D721Med (cell line): ENCODE measurements at regions not wholly inside any gene's neighbourhood (a gene's known extent, or its start where the extent isn't known, plus 50 kb on each side); places are given as distances from the start of the nearest gene placed in this dataset.

ENCODE experiments used
- DNase-seq: peaks from one replicate; pipeline ENCODE4 v3.0.0; 2011; ENCODE audit warnings: low spot score; ENCODE audit not compliant: insufficient read length
- FAIRE-seq: peaks from 2 replicates; lab custom pipeline; 2011; peaks lifted over from hg19 to GRCh38; lab: Jason Lieb, UNC
- CTCF ChIP-seq: IDR thresholded peaks from 2 replicates; pipeline ENCODE4 v1.5.1; 2012; ENCODE audit warnings: mild to moderate bottlenecking, control low read depth; ENCODE audit not compliant: insufficient read depth; ENCODE audit errors: missing control alignments

GRCh38 chr12:19783547-19784444, 344.5 kb downstream of the AEBP2 start:
- no peak for TF ChIP-seq CTCF
- no peak for FAIRE-seq
- DNase-seq: no peak

GRCh38 chr12:19792028-19792427, 352.7 kb downstream of the AEBP2 start:
- DNase-seq (no peak), FAIRE-seq (no peak)
- TF ChIP-seq CTCF: no peak

GRCh38 chr12:19794116-19794515, 354.8 kb downstream of the AEBP2 start:
- TF ChIP-seq CTCF: no peak
- DNase-seq (no peak), FAIRE-seq (no peak)

- TF ChIP-seq CTCF: no peak
- FAIRE-seq: no peak
- DNase-seq: no peak
These were observed 359.9 kb downstream of the AEBP2 start for GRCh38 chr12:19799216-19799615.

GRCh38 chr12:19799895-19800602, 360.8 kb downstream of the AEBP2 start:
- DNase-seq: no peak
- no peak for TF ChIP-seq CTCF
- no peak for FAIRE-seq

- FAIRE-seq (no peak), DNase-seq (no peak)
- TF ChIP-seq CTCF: no peak
These were observed 361.6 kb downstream of the AEBP2 start for GRCh38 chr12:19800884-19801283.
